ENCODE measurements at regions not wholly inside any gene's neighbourhood (a gene's known extent, or its start where the extent isn't known, plus 50 kb on each side); places are given as distances from the start of the nearest gene placed in this dataset.

DNA sequence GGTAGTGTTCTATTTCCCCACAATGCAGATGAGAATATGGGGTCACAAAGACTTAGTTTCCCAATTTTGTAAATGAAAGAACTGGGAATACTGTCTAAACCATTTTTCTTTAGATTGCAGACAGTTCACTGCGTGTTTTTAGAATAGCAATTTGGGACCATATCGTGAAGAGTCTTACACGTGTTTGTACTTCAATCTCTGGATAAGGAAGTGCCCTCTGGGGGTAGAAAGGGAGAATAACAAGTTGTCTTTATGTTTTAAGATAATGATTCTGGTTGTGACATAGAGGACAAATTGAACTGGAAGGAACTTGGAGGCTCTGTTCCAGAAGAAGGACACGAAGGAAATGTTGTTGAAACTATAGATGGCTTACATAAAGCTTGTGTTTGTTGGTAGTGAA, 457.7 kb downstream of the CBLN2 start:
- no peak for DNase-seq (ENCODE audit: low read depth)

DNA sequence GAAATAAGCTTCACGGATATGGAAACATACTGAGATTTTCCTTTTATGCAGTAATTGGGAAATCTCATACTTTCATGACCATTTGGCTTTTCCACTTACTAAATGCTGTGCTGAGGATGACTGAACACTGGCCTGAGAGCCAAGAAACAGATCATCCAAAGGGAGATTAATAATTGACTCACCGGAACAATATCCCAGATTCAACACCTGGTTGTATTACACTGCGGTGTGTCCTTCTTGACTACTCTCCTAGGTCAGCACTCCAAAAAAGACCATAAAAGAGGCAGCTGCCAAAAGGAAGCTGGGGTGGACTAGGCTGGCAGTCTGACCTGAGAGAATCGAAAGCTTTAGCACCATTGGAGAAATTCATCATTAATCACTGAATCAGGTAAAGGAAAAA, 469.1 kb downstream of the CBLN2 start:
- no peak for DNase-seq (ENCODE audit: low read depth)

DNA sequence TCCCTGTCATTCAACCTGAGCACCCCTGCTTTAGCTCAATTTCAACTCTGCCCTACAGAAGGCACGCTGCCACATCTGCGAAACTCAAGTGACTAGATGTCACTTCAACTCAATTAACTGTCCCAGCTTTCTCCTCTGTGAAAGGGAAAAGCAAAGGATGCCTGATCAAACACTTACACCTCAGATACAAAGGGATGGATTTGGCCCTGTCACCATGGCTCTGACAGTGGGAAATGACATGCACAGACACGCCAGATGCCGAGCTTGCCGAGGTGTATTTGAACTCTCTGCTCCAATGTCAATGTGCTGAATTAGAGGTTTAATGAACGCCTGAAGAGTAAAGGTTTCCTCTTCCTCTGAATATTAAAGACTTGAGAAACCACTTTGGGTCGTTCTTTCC, 481.1 kb downstream of the CBLN2 start:
- DNase-seq (ENCODE audit: low read depth), result no peak

DNA sequence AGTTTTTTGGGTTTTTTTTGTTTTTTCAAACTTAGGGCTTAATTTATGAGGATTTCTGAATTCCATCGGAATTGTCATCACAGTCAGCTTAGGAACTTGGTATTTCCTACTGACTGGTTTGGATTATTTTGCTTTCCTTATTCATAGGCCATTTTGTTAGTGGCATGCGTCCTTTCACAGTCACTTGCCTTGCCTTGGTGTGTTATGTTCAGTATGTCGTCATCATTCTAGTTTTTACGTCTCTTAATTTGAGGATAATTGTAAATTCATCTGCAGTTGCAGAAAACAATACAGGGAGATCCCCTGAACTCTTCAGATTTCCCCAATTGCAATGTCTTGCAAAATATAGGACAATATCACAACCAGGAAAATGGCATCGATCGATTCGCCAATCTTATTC, 485.3 kb downstream of the CBLN2 start:
- no peak for DNase-seq (ENCODE audit: low read depth)

DNA sequence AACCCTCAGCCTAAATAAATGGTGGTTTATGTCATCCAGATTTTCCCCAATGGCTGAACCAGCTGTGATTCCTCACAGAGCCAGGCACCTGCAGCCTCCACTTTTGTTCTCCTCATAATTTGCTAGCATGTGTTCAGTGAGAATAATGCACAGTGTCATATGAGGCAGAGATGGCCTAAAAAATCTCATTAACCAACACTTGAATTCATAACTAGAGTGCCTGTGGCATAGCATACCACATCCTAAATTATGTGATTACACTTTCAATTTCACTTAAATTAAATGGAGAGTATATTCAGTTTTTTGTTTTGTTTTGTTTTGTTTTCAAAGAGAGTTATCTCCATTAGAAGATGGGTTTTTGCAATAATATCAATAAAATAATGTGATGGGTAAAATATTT, 488.0 kb downstream of the CBLN2 start:
- no peak for DNase-seq (ENCODE audit: low read depth)

DNA sequence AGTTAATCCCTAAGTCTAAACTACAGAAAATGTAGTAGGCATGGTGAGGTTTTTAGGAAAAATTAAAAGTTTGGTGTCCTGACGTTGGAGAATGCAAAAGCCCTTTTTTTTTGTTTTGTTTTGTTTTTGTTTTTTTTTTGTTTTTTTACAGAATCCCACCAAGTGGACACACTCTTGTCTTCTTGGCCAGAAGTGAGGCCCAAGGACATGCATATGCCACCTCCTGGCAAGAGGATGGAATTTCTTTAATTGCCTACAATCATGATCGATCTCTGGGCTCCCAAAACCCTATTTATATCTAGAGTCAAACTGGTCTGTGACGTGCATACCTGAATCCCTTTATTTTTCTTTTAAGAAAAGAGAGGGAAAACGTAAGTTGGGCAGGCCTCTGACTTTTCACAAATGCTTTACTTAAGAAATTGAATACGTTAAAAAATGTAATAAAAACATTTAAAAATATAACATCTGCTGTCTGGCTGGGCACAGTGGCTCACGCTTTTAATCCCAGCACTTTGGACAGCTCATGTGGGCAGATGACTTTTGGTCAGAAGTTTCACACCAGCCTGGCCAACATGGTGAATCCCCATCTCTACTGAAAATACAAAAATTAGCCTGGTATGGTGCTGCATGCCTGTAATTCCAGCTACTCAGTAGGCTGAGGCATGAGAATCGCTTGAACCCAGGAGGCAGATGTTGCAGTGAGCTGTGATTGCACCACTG, 502.7 kb downstream of the CBLN2 start:
- DNase-seq (ENCODE audit: low read depth), result no peak

DNA sequence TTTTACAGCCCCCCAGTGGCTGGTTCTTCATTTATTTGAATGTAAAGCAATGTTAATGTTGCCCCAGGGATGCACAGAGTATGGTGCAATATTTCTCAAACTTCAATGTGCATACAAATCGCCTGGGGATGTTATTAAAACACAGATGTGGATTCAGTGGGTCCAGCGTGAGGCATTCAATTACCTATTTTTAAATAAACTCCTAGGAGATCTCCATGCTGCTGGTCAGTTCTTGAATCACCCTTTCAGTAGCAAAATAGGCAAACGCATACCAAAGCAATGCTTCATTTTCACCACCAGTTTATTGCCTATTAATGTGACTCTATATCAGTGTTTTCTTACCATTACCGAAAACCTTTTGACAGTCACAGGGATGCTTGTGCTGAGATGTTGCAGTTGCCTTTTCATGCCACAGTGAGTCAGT, 530.7 kb downstream of the CBLN2 start:
- no peak for DNase-seq (ENCODE audit: low read depth)

DNA sequence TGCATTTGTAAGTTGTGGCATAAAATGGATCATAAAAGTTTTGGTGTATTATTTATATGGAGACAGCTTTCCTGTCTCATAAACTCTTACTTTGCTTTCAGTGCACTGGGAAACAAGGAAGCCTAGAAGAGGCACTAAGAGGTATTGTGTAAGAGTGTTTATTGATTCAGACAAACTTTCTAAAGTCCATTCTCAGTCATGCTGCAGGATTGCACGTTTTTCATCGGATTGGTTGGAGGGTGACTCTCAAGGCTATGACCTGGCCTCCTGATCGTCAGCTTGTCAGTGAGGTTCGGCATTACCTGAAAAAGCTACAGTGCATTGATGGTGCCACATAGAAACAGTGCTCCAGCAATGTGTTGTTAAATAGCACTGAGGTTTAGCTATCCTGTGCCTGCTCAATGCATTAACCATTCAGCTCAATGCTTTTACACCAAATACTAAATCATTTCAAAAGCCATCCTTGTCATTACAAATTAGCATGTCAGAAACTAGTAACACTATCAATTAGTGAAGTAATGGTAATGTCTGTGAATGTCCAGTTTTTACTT, 545.5 kb downstream of the CBLN2 start:
- DNase-seq (ENCODE audit: low read depth), result no peak

DNA sequence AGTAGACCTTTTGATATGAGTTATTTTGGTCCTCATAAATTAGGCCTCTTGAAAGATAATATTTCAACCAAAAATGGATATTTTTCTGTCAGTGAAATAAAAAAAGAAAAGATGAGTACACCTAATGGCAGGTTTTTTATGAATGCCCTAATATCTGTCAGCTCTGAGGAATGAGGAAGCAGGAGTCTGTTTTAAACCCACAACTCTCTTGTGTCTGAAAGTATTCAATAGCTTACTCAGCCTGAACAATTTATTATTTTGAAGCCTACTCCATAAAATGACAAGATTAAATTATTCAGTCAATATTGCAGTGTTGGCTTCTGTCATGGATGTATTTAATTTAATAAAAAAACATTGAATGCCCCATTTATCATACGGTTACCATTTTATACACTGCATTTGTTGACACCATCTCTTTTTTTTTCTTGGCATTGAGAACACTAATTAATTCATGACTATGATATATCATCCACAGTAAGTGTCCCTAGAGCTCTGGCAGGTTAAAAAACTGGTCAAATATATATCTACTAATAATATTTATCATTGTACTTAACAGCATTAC, 548.2 kb downstream of the CBLN2 start:
- DNase-seq (ENCODE audit: low read depth), result no peak

DNA sequence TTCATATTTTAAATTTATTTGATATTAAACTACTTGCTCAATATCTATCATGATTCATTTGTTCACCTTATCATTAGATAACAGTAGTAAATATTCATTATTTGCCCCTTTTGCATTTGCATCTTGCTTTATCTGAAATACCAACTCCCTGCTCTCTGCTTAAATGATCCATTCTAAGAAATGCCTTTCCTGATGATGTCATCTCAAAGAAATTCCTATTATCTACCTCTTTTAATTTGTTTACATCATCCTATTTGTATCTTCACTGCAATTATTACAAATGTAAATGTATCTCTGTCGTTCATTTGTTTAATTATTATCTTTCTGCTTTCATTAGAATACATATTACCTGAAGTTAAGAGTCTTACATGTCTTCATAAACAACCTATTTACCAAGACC, 549.9 kb downstream of the CBLN2 start:
- no peak for DNase-seq (ENCODE audit: low read depth)

DNA sequence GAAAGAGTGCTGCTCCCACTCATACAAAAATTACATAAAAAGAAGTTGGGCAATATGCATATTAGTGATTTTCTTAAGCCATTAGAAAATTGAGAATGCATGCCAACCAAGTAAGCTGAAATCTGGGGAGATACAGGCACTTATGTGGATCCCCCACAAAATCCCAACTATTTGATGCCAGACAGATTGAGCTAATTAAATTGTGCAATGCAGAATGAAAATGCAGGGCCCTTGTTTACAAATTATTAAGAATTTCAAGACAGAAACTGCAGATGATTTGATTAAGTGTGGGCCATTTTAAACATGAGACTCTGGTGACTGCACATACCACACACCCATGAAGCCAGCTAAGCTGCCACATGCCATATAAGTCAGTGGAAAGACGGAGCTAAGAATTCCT, 554.5 kb downstream of the CBLN2 start:
- no peak for DNase-seq (ENCODE audit: low read depth)

DNA sequence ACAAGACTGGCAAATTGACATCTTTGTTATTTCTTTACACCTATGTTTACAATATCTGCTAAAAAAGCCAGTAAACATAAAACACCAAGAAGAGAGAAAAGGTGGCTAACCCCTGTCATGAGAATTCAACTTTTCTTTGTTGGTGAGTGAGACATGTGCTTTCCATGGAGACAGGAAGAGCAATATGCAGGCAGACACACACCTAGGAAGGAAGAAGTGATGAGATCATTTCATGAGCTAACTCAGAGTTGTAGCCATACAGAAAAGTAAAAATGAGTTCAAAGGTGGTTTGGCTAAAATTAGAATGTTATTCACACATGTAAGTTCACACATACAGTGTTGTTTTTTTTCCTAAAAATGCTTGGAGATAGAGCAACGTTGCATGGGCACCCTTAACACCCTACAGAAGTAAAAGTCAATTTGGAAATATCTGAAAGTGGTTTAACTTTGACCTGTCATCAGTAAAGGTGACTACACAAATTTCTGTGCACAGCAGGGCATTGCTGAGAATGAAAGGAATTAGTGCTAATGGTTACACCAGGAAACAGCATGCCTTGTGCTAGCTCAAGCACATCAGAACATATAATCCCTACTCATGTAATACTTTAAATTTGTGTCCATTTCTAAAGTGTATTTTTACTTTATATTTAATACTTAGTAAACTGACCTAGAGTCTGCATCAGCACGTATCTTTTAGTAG, 557.6 kb downstream of the CBLN2 start:
- DNase-seq (ENCODE audit: low read depth), result no peak

DNA sequence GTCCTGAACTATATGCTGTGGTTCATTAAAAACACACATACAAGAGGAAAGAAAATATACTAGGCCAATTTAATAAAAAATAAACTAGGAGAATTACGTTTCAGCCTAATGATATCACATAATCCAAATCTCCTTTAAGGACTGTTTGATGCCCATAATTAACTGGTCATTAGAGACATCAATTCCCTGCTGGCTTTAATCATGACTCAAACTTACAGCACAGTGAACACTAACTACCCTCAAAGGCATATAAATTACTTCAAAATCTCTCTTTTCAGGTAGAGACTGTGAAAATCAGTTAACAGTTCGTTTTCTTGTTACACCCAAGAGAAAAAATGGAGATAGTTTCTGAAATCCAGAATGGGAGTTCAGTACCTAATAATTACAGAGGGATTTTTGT, 567.4 kb downstream of the CBLN2 start:
- no peak for DNase-seq (ENCODE audit: low read depth)

DNA sequence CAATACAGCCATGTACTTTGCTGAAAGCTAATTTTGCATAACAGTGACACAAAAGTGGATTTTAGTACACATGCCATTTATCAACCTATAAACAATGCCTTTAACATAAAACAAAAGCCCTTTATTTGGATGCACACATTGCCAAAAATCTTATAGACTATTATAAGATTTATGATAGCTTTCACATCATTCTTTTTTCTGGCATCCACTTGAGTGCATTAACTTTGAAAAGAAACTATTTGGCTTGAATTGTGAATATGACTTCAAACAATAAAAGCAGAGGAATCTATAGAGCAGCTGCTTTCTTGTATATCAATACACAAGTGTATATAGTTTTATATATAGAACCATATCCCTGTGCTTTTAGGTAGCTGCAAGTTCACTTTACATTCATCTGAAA, 577.4 kb downstream of the CBLN2 start:
- DNase-seq (ENCODE audit: low read depth), result no peak

DNA sequence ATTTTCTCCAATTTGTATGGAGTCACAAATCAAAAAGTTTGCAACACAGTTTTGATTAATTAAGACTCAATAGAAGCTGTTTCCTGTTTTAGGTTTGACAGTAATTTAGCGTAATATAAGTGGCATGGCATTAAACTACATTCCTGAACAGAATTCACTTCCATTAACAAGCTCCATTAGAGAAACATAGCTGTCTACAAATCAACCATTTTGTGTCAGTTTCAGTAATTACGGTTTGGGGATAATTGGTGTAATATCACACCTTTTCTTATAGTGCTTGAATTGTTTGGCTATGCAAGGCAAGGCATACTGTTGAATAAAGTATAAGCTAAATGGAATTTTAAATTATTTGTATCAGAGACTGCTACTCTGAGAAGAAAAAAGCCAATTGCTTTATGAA, 585.5 kb downstream of the CBLN2 start:
- DNase-seq (ENCODE audit: low read depth), result no peak

DNA sequence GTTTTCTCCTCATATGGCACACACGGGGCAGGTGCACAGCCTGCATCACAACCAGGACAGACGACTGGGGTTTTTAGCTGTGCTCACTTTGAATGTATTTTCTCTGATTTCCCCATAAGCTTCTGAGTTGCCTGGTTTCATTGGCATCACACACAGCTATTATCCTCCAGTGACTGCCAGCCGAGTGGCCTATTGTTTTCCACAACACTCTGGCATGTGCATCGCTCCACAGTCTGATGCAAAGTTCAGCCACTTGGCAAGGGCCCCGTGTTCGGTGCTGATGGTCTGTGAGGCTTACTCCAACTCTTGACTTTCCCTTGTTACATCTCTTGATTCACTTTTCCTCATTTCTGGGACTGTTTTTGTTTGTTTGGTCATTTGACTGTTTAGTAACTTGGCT, 593.1 kb downstream of the CBLN2 start:
- DNase-seq (ENCODE audit: low read depth), result no peak

DNA sequence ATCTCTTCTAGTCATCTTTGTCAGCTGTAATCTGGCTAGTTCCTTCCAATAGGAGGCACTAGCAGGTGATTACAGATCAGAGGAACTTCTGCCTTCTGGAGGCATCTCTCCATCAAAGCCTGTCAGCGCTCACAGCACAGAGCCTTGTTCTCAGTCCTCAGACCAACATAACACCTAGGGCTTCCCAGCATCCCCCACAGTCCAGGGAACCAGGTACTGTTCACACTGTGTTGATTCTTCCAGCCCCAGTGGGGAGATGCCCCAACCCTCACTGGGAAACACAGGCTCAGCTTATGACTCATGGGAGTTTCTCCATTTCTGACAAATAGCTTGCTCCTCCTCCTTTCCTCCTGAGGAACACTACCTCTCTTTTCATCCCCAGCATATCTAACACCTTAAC, 601.7 kb downstream of the CBLN2 start:
- no peak for DNase-seq (ENCODE audit: low read depth)

DNA sequence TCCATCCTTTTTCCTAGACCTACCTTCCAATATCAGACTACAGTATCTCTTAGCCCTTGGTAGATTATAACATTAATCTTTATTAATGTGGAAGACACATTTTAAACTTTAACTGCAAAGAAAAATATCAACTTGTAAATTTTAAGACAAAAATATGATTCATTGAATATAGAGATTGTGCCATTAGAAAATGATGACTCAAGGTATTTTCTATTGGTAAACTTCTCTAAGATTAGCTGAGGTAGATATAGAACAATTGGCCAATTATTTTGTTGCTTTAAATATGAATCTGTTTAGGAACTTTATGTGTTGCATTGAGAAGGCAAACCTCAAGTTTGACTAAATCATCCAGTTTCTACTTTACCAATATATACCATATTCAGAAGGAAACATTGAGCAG, 604.7 kb downstream of the CBLN2 start:
- DNase-seq (ENCODE audit: low read depth), result no peak

DNA sequence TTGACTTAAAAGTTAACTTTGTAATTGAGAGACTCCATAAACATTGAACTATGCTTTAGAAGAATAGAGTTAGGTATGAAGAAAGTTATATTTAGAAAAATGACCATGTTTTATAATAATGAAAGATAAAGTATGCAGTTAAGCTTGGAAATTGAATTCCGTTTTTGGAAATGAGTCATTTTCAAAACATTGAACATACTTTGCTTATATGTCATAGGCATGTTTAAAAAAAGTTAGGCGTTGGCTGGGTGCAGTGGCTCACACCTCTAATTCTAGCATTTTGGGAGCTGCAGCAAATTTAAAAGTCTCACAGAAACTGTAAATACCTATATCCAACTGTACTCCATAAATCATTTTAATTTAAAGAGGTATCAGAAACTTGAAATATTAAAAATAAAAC, 607.4 kb downstream of the CBLN2 start:
- no peak for DNase-seq (ENCODE audit: low read depth)

DNA sequence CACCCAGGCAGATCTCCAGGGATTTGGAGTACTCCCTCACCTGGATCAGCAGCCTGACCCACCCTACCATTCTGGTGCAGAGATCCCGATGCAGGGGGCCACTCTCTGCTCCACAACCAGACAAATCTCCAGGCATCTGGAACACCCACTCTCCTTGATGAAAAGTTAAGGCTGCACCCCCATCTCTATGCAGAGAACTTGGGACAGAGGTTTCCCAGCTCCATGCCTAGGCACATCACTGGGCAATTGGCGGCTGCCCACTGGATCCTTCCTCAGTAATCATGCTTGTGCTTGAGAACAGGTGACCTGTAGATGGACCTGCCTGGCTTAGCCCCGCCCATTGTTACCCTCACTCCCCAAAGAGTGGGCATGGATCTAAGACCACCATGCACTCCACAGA, 624.9 kb downstream of the CBLN2 start:
- no peak for DNase-seq (ENCODE audit: low read depth)

DNA sequence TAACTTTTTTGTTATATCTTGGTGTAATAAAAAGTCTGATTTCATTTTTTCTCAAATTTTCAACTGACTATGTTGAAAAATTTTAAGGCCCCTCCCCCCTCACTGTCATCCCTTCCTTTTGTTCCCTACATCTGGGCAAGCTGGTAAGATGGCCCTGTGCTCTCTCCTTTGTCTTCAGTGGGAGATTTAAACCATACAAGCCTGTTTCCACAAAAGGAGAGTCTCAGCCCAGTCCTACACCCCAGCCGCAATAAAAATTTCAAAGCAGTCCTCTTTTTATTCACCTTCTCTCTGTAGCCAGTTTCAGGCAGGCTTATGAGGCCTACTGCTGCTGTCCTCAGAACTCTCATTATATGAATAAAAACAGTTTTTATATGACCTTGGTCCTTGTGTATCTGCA, 630.5 kb downstream of the CBLN2 start:
- DNase-seq (ENCODE audit: low read depth), result no peak

DNA sequence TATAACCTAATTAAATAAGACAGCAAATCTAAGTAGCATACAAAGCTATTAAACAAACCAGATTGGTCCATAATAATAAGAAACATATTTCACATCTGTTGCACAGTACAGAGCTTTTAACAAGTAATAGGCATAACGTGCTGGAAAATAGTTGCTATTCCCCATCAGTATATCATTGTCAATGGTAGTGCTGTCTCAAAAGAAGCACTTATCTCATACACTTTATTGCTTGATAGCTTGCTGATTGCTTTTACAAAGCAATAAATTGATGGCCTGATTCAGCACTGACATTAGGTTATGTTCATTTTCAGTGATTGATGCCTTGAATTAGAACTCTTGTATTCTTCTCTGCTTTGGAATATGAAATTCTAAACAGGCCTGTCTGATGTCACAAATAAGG, 641.7 kb downstream of the CBLN2 start:
- DNase-seq (ENCODE audit: low read depth), result no peak

DNA sequence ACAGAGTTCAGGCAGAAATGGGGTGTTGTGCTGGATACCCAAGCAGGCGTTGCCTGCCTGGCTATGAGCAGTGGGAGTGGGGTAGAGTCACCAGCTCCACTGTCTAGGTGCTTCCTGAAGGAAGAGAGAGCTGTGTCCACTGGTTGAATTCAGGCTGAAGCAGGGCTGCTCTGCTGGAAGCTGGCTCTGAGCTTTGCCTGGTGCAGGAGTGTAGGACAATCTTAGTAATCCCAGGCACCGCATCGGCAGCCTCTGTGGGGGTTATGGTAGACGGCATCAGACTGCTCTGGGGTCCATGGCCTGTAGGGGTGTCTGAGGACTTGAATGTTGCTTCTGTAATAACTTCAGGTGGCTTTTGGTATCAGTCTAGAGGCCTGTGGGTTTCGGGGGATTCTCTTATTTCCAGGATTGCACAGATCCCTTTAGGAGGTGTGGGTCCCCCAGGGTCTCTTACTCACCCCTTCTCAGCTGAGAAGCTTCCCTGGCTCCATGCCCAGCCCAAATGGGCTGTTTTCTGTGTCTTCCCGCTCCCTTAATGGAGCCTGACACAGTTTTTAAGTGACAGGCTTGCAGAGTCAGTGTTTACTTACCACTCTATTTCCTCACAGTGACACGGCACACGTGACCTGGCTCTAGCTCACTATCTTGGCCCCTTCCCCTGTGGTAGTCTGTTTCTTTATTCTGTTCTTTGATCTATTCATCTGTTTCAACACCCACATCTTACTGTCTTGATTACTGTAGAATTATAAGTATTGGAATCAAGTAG, 644.3 kb downstream of the CBLN2 start:
- DNase-seq (ENCODE audit: low read depth), result no peak
